ENCODE measurements at regions not wholly inside any gene's neighbourhood (a gene's known extent, or its start where the extent isn't known, plus 50 kb on each side); places are given as distances from the start of the nearest gene placed in this dataset.

DNA sequence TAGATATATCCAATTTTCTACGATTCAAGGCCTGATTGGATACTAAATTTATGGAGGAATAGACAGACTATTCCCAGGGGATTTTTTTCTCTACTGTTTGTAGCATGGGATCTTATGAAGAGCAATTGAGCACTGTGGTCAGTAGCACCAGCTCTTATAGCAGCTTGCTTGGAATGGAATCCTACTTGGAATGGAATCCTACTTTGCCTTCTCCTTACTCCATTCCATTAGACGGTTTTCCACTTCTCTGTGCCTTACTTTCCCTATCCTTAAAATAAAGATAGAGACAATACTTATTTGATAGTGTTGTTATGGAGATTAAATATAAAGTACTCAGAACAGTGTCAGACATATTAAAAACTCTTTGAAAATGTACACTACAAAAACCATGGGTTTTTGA is 133.5 kb downstream of the BTC start:
- Histone ChIP-seq H3K4me3 (no peak overlapping the region), H3K36me3 (no peaks in the 10 kb centered on the region), H3K27ac (no peak overlapping the region), H3K9me3 (no peaks in the 10 kb centered on the region), H3K4me1 (no peaks in the 10 kb centered on the region), H3K27me3 (no peaks in the 10 kb centered on the region)
- intact Hi-C loops (cut with DNase I): no loop called here
- DNase-seq: no peak
- no peak for TF ChIP-seq POLR2A (IDR thresholded peaks at IDR 0.05)
- TF ChIP-seq, protein P1, sequence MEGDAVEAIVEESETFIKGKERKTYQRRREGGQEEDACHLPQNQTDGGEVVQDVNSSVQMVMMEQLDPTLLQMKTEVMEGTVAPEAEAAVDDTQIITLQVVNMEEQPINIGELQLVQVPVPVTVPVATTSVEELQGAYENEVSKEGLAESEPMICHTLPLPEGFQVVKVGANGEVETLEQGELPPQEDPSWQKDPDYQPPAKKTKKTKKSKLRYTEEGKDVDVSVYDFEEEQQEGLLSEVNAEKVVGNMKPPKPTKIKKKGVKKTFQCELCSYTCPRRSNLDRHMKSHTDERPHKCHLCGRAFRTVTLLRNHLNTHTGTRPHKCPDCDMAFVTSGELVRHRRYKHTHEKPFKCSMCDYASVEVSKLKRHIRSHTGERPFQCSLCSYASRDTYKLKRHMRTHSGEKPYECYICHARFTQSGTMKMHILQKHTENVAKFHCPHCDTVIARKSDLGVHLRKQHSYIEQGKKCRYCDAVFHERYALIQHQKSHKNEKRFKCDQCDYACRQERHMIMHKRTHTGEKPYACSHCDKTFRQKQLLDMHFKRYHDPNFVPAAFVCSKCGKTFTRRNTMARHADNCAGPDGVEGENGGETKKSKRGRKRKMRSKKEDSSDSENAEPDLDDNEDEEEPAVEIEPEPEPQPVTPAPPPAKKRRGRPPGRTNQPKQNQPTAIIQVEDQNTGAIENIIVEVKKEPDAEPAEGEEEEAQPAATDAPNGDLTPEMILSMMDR (IDR thresholded peaks at IDR 0.05): no peak
- WGBS (ENCODE audit: insufficient coverage, low coverage, low lambda C conversion rate, missing lambda C conversion rate): 71% methylated on average over 2 of the region's 2 CpGs
- ATAC-seq: no peak

DNA sequence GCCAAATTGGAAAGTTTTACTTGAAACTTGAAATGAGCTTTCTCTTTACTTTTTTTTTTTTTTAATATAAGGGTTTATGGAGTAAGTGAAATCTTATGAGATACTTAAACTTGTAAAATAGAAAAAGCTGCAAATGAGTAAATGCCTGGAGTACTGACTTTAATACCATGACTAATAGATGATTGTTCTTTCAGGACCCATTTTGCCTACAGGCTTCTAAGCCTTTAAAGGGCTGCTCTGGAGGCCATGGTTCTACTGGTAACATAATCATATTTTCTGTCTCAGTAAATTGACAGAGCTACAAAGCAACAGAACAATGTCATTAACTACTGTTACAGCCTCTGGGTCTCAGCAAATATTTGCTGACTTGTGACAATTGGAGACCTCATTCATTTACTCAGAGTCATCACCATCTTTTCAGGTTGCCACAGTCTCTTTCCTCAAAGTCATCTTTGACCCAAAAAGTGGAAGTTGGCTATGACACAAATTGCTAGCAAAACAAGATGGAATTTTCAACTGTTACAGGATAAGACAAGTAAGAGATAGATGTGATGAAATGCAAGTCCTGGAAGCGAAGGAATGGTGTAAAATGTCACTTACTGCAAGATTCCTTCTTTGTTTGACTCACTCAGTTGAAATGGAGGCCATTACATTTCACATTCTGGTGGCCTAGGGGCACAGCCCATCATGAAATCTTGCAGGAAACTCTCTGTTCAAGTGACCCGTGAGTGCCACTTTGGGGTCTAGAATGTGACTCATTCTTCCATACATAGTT is 132.7 kb downstream of the BTC start:
- Histone ChIP-seq H3K27me3 (no peaks in the 10 kb centered on the region), H3K36me3 (no peaks in the 10 kb centered on the region), H3K4me1 (no peaks in the 10 kb centered on the region), H3K27ac (no peak overlapping the region), H3K9me3 (no peaks in the 10 kb centered on the region), H3K4me3 (no peak overlapping the region)
- DNase-seq (no peak), ATAC-seq (no peak)
- intact Hi-C loops (cut with DNase I): no loop called here
- WGBS (ENCODE audit: insufficient coverage, low coverage, low lambda C conversion rate, missing lambda C conversion rate): 76% methylated on average over 2 of the region's 2 CpGs
- TF ChIP-seq, protein P1 (IDR thresholded peaks at IDR 0.05): no peak
- TF ChIP-seq POLR2A (IDR thresholded peaks at IDR 0.05): no peak

DNA sequence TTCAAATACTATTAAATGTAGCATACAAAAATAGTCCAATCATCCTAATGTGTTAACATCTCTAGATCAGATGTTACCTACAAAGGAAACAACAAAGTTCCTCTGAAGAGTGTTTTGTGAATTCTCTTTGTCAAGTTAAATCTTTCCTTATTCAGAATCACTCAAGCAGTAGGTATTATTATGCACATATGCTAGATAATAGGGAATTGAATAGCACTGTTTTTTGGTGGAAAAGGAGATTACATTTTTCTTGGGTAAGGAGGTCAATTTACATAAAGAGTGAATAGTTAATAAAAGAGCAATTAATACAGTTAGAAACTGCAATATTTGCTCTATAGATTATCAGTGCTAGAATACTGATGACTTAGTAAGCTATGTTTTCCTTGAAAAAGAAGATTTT is 130.7 kb downstream of the BTC start:
- no peaks in the 10 kb centered on the region for H3K4me1 ChIP-seq
- ATAC-seq: no peak
- intact Hi-C loops (cut with DNase I): no loop called here
- H3K27me3 ChIP-seq: no peaks in the 10 kb centered on the region
- H3K36me3 ChIP-seq: no peaks in the 10 kb centered on the region
- TF ChIP-seq, protein P1 (IDR thresholded peaks at IDR 0.05): no peak
- no peak for TF ChIP-seq POLR2A (IDR thresholded peaks at IDR 0.05)
- H3K9me3 ChIP-seq: no peaks in the 10 kb centered on the region
- H3K4me3 ChIP-seq: no peak overlapping the region
- no peak for DNase-seq
- no peak overlapping the region for H3K27ac ChIP-seq

DNA sequence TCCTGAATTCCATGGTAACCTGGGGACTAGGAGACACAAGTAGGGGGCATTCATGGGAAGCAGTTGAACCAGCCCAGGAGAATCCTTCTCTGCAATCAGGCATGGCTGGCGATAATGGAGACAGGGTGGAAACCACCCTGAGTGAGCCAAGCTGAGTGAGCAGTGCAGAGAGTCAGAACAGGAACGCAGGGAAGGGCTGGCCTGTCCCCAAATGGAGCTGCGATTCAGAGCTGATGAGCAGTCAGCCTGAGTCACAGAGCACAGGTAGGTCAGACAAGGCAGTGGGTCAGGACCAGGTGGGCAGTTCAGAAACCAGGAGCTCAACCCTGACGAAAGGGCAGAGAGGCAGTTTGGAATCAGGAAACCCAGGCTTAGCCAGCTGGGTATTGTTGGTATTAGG is 129.0 kb downstream of the BTC start:
- Histone ChIP-seq H3K36me3 (no peaks in the 10 kb centered on the region), H3K4me1 (no peaks in the 10 kb centered on the region), H3K27ac (no peak overlapping the region), H3K4me3 (no peak overlapping the region), H3K9me3 (no peaks in the 10 kb centered on the region), H3K27me3 (no peaks in the 10 kb centered on the region)
- intact Hi-C loops (cut with DNase I): no loop called here
- TF ChIP-seq, protein P1 (IDR thresholded peaks at IDR 0.05): no peak
- TF ChIP-seq POLR2A (IDR thresholded peaks at IDR 0.05): no peak
- no CpG with 5 or more reads among the region's 4 CpGs for WGBS (ENCODE audit: insufficient coverage, low coverage, low lambda C conversion rate, missing lambda C conversion rate)
- peak in 1 of 4 donors; percentile 39 for ATAC-seq
- no peak for DNase-seq

DNA sequence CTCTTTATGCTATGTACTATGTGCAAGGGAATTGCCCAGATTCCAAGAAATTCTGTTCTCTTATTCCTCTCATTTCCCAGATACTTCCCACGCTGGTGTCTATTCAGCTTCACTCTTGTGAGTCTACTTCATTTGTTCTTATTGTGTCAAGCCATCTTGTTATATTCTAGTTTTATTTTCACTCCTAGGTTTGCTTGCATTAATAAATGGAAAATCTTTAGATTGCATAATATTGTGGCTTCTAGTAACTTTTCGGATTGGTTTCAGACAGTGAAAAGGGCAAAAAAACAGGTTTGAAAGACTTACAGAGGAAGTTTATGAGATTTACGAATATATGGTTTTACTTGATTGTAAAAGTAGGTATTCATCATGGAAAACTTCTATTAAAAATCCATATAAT is 128.4 kb downstream of the BTC start:
- WGBS (ENCODE audit: insufficient coverage, low coverage, low lambda C conversion rate, missing lambda C conversion rate): 58% methylated on average over 3 of the region's 3 CpGs
- Histone ChIP-seq H3K4me3 (no peak overlapping the region), H3K27ac (no peak overlapping the region), H3K36me3 (no peaks in the 10 kb centered on the region), H3K9me3 (no peaks in the 10 kb centered on the region), H3K27me3 (no peaks in the 10 kb centered on the region), H3K4me1 (no peaks in the 10 kb centered on the region)
- TF ChIP-seq POLR2A (IDR thresholded peaks at IDR 0.05): no peak
- TF ChIP-seq, protein P1 (IDR thresholded peaks at IDR 0.05): no peak
- ATAC-seq (no peak), DNase-seq (no peak)
- intact Hi-C loops (cut with DNase I): no loop called here
